ENCODE measurements at regions not wholly inside any gene's neighbourhood (a gene's known extent, or its start where the extent isn't known, plus 50 kb on each side); places are given as distances from the start of the nearest gene placed in this dataset.

DNA sequence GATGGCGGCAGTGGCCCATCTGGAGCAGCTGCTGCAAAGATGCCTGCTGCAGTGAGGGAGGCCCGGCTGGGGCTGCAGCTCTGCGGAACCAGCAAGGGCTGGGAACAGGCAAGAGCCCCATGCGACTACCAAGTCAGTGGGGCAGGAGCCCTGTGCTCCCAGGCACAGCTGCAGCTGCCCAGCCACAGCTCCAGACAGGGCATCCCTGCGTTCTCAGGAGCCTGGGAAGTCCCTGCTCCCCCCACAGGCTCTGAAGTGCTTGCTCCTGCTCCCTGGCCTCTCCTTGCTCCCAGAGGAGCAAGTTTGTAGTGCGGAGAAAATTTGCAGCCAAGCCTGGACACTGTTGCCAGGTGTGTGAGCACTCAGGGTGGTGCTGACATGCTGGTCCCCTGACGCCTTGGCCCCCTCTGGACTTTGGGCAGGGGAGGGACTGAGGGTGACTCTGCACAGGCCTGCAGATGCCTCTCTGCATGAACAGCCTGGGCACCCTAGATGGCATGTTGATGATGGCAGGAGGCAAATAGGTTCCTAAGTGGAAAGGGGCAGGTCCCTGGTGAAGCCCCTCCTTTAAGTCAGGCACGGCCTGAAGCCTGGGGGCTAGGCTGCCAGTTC is 105.6 kb downstream of the LYZL1 start:
- H3K9me2 ChIP-seq (ENCODE audit: insufficient read depth), result no peaks in the 10 kb centered on the region
- DNase-seq (ENCODE audit: low spot score) (peak; percentile 32), ATAC-seq (peak; percentile 85)
- no peak overlapping the region for H3K27ac Mint-ChIP-seq
- H3K9me3 Mint-ChIP-seq, result peaks cover 3% of the 10 kb centered on the region; the same call in 1 of the 3 replicates
- no peaks in the 10 kb centered on the region for H3K36me3 ChIP-seq (ENCODE audit: insufficient read depth)
- TF ChIP-seq CREB1 (CRISPR knock-in tag; IDR thresholded peaks at IDR 0.05; ENCODE audit: low read depth), result no peak
- no peak for TF ChIP-seq JUNB (IDR thresholded peaks at IDR 0.05; ENCODE audit: unreplicated experiment)
- TF ChIP-seq, protein P1, sequence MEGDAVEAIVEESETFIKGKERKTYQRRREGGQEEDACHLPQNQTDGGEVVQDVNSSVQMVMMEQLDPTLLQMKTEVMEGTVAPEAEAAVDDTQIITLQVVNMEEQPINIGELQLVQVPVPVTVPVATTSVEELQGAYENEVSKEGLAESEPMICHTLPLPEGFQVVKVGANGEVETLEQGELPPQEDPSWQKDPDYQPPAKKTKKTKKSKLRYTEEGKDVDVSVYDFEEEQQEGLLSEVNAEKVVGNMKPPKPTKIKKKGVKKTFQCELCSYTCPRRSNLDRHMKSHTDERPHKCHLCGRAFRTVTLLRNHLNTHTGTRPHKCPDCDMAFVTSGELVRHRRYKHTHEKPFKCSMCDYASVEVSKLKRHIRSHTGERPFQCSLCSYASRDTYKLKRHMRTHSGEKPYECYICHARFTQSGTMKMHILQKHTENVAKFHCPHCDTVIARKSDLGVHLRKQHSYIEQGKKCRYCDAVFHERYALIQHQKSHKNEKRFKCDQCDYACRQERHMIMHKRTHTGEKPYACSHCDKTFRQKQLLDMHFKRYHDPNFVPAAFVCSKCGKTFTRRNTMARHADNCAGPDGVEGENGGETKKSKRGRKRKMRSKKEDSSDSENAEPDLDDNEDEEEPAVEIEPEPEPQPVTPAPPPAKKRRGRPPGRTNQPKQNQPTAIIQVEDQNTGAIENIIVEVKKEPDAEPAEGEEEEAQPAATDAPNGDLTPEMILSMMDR (conservative IDR thresholded peaks at IDR 0.05; ENCODE audit: low read depth in 2 of 2), result no peak
- TF ChIP-seq ZNF331 (CRISPR knock-in tag; IDR thresholded peaks at IDR 0.05; ENCODE audit: low read depth), result no peak
- TF ChIP-seq, protein P2, sequence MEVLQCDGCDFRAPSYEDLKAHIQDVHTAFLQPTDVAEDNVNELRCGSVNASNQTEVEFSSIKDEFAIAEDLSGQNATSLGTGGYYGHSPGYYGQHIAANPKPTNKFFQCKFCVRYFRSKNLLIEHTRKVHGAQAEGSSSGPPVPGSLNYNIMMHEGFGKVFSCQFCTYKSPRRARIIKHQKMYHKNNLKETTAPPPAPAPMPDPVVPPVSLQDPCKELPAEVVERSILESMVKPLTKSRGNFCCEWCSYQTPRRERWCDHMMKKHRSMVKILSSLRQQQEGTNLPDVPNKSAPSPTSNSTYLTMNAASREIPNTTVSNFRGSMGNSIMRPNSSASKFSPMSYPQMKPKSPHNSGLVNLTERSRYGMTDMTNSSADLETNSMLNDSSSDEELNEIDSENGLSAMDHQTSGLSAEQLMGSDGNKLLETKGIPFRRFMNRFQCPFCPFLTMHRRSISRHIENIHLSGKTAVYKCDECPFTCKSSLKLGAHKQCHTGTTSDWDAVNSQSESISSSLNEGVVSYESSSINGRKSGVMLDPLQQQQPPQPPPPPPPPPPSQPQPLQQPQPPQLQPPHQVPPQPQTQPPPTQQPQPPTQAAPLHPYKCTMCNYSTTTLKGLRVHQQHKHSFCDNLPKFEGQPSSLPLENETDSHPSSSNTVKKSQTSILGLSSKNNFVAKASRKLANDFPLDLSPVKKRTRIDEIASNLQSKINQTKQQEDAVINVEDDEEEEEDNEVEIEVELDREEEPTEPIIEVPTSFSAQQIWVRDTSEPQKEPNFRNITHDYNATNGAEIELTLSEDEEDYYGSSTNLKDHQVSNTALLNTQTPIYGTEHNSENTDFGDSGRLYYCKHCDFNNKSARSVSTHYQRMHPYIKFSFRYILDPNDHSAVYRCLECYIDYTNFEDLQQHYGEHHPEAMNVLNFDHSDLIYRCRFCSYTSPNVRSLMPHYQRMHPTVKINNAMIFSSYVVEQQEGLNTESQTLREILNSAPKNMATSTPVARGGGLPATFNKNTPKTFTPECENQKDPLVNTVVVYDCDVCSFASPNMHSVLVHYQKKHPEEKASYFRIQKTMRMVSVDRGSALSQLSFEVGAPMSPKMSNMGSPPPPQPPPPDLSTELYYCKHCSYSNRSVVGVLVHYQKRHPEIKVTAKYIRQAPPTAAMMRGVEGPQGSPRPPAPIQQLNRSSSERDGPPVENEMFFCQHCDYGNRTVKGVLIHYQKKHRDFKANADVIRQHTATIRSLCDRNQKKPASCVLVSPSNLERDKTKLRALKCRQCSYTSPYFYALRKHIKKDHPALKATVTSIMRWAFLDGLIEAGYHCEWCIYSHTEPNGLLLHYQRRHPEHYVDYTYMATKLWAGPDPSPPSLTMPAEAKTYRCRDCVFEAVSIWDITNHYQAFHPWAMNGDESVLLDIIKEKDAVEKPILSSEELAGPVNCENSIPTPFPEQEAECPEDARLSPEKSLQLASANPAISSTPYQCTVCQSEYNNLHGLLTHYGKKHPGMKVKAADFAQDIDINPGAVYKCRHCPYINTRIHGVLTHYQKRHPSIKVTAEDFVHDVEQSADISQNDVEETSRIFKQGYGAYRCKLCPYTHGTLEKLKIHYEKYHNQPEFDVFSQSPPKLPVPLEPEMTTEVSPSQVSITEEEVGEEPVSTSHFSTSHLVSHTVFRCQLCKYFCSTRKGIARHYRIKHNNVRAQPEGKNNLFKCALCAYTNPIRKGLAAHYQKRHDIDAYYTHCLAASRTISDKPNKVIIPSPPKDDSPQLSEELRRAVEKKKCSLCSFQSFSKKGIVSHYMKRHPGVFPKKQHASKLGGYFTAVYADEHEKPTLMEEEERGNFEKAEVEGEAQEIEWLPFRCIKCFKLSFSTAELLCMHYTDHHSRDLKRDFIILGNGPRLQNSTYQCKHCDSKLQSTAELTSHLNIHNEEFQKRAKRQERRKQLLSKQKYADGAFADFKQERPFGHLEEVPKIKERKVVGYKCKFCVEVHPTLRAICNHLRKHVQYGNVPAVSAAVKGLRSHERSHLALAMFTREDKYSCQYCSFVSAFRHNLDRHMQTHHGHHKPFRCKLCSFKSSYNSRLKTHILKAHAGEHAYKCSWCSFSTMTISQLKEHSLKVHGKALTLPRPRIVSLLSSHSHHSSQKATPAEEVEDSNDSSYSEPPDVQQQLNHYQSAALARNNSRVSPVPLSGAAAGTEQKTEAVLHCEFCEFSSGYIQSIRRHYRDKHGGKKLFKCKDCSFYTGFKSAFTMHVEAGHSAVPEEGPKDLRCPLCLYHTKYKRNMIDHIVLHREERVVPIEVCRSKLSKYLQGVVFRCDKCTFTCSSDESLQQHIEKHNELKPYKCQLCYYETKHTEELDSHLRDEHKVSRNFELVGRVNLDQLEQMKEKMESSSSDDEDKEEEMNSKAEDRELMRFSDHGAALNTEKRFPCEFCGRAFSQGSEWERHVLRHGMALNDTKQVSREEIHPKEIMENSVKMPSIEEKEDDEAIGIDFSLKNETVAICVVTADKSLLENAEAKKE (CRISPR knock-in tag; IDR thresholded peaks at IDR 0.05), result no peak
- TF ChIP-seq, protein P3, sequence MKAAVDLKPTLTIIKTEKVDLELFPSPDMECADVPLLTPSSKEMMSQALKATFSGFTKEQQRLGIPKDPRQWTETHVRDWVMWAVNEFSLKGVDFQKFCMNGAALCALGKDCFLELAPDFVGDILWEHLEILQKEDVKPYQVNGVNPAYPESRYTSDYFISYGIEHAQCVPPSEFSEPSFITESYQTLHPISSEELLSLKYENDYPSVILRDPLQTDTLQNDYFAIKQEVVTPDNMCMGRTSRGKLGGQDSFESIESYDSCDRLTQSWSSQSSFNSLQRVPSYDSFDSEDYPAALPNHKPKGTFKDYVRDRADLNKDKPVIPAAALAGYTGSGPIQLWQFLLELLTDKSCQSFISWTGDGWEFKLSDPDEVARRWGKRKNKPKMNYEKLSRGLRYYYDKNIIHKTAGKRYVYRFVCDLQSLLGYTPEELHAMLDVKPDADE (IDR thresholded peaks at IDR 0.05), result no peak
- TF ChIP-seq, protein P4, sequence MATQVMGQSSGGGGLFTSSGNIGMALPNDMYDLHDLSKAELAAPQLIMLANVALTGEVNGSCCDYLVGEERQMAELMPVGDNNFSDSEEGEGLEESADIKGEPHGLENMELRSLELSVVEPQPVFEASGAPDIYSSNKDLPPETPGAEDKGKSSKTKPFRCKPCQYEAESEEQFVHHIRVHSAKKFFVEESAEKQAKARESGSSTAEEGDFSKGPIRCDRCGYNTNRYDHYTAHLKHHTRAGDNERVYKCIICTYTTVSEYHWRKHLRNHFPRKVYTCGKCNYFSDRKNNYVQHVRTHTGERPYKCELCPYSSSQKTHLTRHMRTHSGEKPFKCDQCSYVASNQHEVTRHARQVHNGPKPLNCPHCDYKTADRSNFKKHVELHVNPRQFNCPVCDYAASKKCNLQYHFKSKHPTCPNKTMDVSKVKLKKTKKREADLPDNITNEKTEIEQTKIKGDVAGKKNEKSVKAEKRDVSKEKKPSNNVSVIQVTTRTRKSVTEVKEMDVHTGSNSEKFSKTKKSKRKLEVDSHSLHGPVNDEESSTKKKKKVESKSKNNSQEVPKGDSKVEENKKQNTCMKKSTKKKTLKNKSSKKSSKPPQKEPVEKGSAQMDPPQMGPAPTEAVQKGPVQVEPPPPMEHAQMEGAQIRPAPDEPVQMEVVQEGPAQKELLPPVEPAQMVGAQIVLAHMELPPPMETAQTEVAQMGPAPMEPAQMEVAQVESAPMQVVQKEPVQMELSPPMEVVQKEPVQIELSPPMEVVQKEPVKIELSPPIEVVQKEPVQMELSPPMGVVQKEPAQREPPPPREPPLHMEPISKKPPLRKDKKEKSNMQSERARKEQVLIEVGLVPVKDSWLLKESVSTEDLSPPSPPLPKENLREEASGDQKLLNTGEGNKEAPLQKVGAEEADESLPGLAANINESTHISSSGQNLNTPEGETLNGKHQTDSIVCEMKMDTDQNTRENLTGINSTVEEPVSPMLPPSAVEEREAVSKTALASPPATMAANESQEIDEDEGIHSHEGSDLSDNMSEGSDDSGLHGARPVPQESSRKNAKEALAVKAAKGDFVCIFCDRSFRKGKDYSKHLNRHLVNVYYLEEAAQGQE (IDR thresholded peaks at IDR 0.05; ENCODE audit: unreplicated experiment), result no peak
- TF ChIP-seq EZH2 (IDR thresholded peaks at IDR 0.05; ENCODE audit: low read depth, unreplicated experiment), result no peak
- TF ChIP-seq STAT1 (IDR thresholded peaks at IDR 0.05; ENCODE audit: unreplicated experiment), result no peak
- no peak for TF ChIP-seq ZNF114 (CRISPR knock-in tag; IDR thresholded peaks at IDR 0.05)
- TF ChIP-seq POLR2AphosphoS5 (IDR thresholded peaks at IDR 0.05; ENCODE audit: low read depth), result no peak
- TF ChIP-seq NANOG (IDR thresholded peaks at IDR 0.05; ENCODE audit: borderline replicate concordance), result no peak
- no peak for TF ChIP-seq EZH2phosphoT487 (IDR thresholded peaks at IDR 0.05; ENCODE audit: unreplicated experiment)
- no peaks in the 10 kb centered on the region for H3K79me2 ChIP-seq (replicated peaks; ENCODE audit: insufficient read depth)
- peaks cover 6% of the 10 kb centered on the region; the same call in 2 of the 3 replicates for H3K4me1 Mint-ChIP-seq
- no peak overlapping the region for H3K4me3 ChIP-seq
- no peaks in the 10 kb centered on the region for H3K27me3 ChIP-seq (ENCODE audit: insufficient read depth)
- H3F3A ChIP-seq (replicated peaks; ENCODE audit: low read depth), result no peaks in the 10 kb centered on the region
- H3K27ac ChIP-seq (ENCODE audit: low read depth), result no peak overlapping the region
- H2AFZ ChIP-seq, result 0 out of 2 replicates have a peak overlapping the region, but pooled peaks have one; percentile 59
- peaks cover 2% of the 10 kb centered on the region for H3K27me3 Mint-ChIP-seq (ENCODE audit: insufficient read depth, low read depth, poor library complexity)
- no peak overlapping the region for H3K4me2 ChIP-seq
- no peaks in the 10 kb centered on the region for H4K20me1 ChIP-seq (replicated peaks; ENCODE audit: insufficient read depth)
- no peak overlapping the region for H3K4me3 Mint-ChIP-seq
- H3K4me1 ChIP-seq (ENCODE audit: insufficient read depth), result no peaks in the 10 kb centered on the region; the same call in 1 of the 2 replicates
- no peaks in the 10 kb centered on the region for H3K36me3 Mint-ChIP-seq (ENCODE audit: low read depth)
